Hepatocyte (in vitro differentiated cells): ENCODE measurements at regions not wholly inside any gene's neighbourhood (a gene's known extent, or its start where the extent isn't known, plus 50 kb on each side); places are given as distances from the start of the nearest gene placed in this dataset.
"Not testable (repeated sequence)": the region's sequence is repeated elsewhere in the genome, so short reads cannot be mapped to it uniquely, and the experiment has no call there.

Experiments used
- DNase-seq: peaks from one replicate; pipeline ENCODE4 v3.0.0-alpha.2; 2016; ENCODE audit warnings: low spot score
- H2AFZ ChIP-seq: fragments of 200-600 bp; sonication (generic); 2 replicates; pipeline ENCODE4 v1.6.0; 2016; ENCODE audit warnings: antibody characterized with exemption, mild to moderate bottlenecking
- H3K27ac ChIP-seq: fragments of 200-600 bp; sonication (generic); 2 replicates; pipeline ENCODE4 v1.5.1; 2016; ENCODE audit warnings: mild to moderate bottlenecking
- H3K27me3 ChIP-seq: fragments of 200-600 bp; sonication (generic); 2 replicates; pipeline ENCODE4 v1.6.1; 2016
- H3K36me3 ChIP-seq: fragments of 200-600 bp; sonication (generic); replicated peaks from 2 replicates; pipeline ENCODE4 v1.5.1; 2016; ENCODE audit warnings: low read depth; ENCODE audit not compliant: insufficient read depth
- H3K4me1 ChIP-seq: fragments of 200-600 bp; sonication (generic); 2 replicates; pipeline ENCODE4 v1.5.1; 2016; ENCODE audit warnings: mild to moderate bottlenecking, moderate library complexity; ENCODE audit not compliant: insufficient read depth
- H3K4me2 ChIP-seq: fragments of 200-600 bp; sonication (generic); 2 replicates; pipeline ENCODE4 v1.6.0; 2016
- H3K4me3 ChIP-seq: fragments of 200-600 bp; sonication (generic); 2 replicates; pipeline ENCODE4 v1.5.1; 2016; ENCODE audit warnings: mild to moderate bottlenecking
- H3K79me2 ChIP-seq: fragments of 200-600 bp; sonication (generic); 2 replicates; pipeline ENCODE4 v1.6.0; 2017; ENCODE audit warnings: mild to moderate bottlenecking
- H3K9me2 ChIP-seq: fragments of 200-600 bp; sonication (generic); replicated peaks from 2 replicates; pipeline ENCODE4 v1.6.0; 2017; ENCODE audit warnings: mild to moderate bottlenecking; ENCODE audit not compliant: insufficient read depth
- H3K9me3 ChIP-seq: fragments of 200-600 bp; sonication (generic); 2 replicates; pipeline ENCODE4 v1.5.1; 2016; ENCODE audit warnings: low read depth, mild to moderate bottlenecking
- H4K20me1 ChIP-seq: fragments of 200-600 bp; sonication (generic); 2 replicates; pipeline ENCODE4 v1.6.0; 2016; ENCODE audit warnings: mild to moderate bottlenecking; ENCODE audit not compliant: insufficient read depth, poor library complexity, severe bottlenecking
- CTCF ChIP-seq: fragments of 200-600 bp; sonication (generic); IDR thresholded peaks from 2 replicates; pipeline ENCODE4 v1.5.1; 2016; ENCODE audit warnings: antibody characterized with exemption, mild to moderate bottlenecking; ENCODE audit not compliant: poor library complexity
- EZH2 ChIP-seq: fragments of 200-600 bp; sonication (generic); IDR thresholded peaks from 2 replicates; pipeline ENCODE4 v1.6.1; 2016; ENCODE audit warnings: antibody characterized with exemption, mild to moderate bottlenecking, borderline replicate concordance
- EZH2phosphoT487 ChIP-seq: fragments of 200-600 bp; sonication (generic); IDR thresholded peaks from one replicate; pipeline ENCODE4 v1.6.1; 2018; ENCODE audit warnings: antibody characterized with exemption, mild to moderate bottlenecking, low read depth, moderate library complexity; ENCODE audit not compliant: unreplicated experiment, severe bottlenecking
- WGBS: methylation state at CpG from one replicate; pipeline ENCODE4 v1.1.6; 2016; ENCODE audit warnings: low lambda C conversion rate; ENCODE audit errors: missing lambda C conversion rate; 5-methylcytosine and 5-hydroxymethylcytosine counted together

GRCh38 chr4:174183259-174183658 is 100.2 kb downstream of the FBXO8 start:
- Histone ChIP-seq H3K4me3 (no peak overlapping the region), H3K27me3 (no peaks in the 10 kb centered on the region), H4K20me1 (no peaks in the 10 kb centered on the region), H3K79me2 (no peaks in the 10 kb centered on the region), H3K9me3 (no peaks in the 10 kb centered on the region), H3K4me1 (no peaks in the 10 kb centered on the region), H2AFZ (no peak overlapping the region), H3K27ac (no peak overlapping the region), H3K9me2 (no peaks in the 10 kb centered on the region), H3K36me3 (no peaks in the 10 kb centered on the region), H3K4me2 (no peak overlapping the region)
- no peak for TF ChIP-seq EZH2
- TF ChIP-seq EZH2phosphoT487 = no peak
- no peak for TF ChIP-seq CTCF
- DNase-seq = no peak

- Histone ChIP-seq H3K9me3 (no peaks in the 10 kb centered on the region), H3K4me2 (no peak overlapping the region), H3K79me2 (no peaks in the 10 kb centered on the region), H4K20me1 (no peaks in the 10 kb centered on the region), H3K4me1 (no peaks in the 10 kb centered on the region), H3K27ac (no peak overlapping the region), H2AFZ (no peak overlapping the region), H3K36me3 (no peaks in the 10 kb centered on the region), H3K4me3 (no peak overlapping the region), H3K9me2 (no peaks in the 10 kb centered on the region), H3K27me3 (no peaks in the 10 kb centered on the region)
- DNase-seq = no peak
- TF ChIP-seq EZH2phosphoT487 = no peak
- no peak for TF ChIP-seq EZH2
- TF ChIP-seq CTCF = no peak
These were observed 101.6 kb downstream of the FBXO8 start for GRCh38 chr4:174181827-174182226.

GRCh38 chr4:174177536-174177935 is 105.9 kb downstream of the FBXO8 start:
- Histone ChIP-seq H3K27ac (no peak overlapping the region), H3K36me3 (no peaks in the 10 kb centered on the region), H3K4me3 (no peak overlapping the region), H2AFZ (no peak overlapping the region), H4K20me1 (no peaks in the 10 kb centered on the region), H3K9me2 (no peaks in the 10 kb centered on the region), H3K79me2 (no peaks in the 10 kb centered on the region), H3K9me3 (no peaks in the 10 kb centered on the region), H3K4me1 (no peaks in the 10 kb centered on the region), H3K4me2 (no peak overlapping the region), H3K27me3 (no peaks in the 10 kb centered on the region)
- WGBS = 31% methylated on average over 1 of the region's 1 CpG
- peak; percentile 16 for DNase-seq
- no peak for TF ChIP-seq EZH2
- no peak for TF ChIP-seq CTCF
- no peak for TF ChIP-seq EZH2phosphoT487

GRCh38 chr4:174175836-174176235 is 107.6 kb downstream of the FBXO8 start:
- not testable (repeated sequence) for H3K79me2 ChIP-seq, H3K9me2 ChIP-seq, H3K36me3 ChIP-seq, H3K27ac ChIP-seq, H4K20me1 ChIP-seq, H2AFZ ChIP-seq, DNase-seq, H3K4me2 ChIP-seq, H3K27me3 ChIP-seq, H3K9me3 ChIP-seq, H3K4me3 ChIP-seq, H3K4me1 ChIP-seq
- WGBS = 91% methylated on average over 4 of the region's 4 CpGs
